Endothelial cell of umbilical vein (primary cell): ENCODE measurements at regions not wholly inside any gene's neighbourhood (a gene's known extent, or its start where the extent isn't known, plus 50 kb on each side); places are given as distances from the start of the nearest gene placed in this dataset.

Experiments
- EZH2 ChIP-seq: IDR thresholded peaks from 2 replicates; pipeline ENCODE4 v1.6.1; 2012; ENCODE audit warnings: borderline replicate concordance, low read depth, mild to moderate bottlenecking, moderate library complexity, low read length, inconsistent platforms; ENCODE audit not compliant: severe bottlenecking
- MAX ChIP-seq: IDR thresholded peaks from 2 replicates; pipeline ENCODE4 v1.6.1; 2011; ENCODE audit not compliant: insufficient read depth, insufficient read length
- POLR2AphosphoS5 ChIP-seq: IDR thresholded peaks from 2 replicates; pipeline ENCODE4 v1.6.1; 2012; ENCODE audit warnings: low read depth, mild to moderate bottlenecking, control low read depth, low read length, moderate library complexity; ENCODE audit not compliant: insufficient read depth
- TF ChIP-seq, protein P1 (sequence below), 2 donors: IDR thresholded peaks; 1 replicate in 1 of 2; 2 replicates in 1 of 2; pipeline ENCODE4 v1.5.1; 2011; ENCODE audit warnings: low read length in 2 of 2, mild to moderate bottlenecking in 2 of 2, moderate library complexity in 2 of 2, control low read depth in 1 of 2, inconsistent platforms in 1 of 2, low read depth in 1 of 2; ENCODE audit not compliant: insufficient read depth in 1 of 2; ENCODE audit errors: extremely low read depth in 1 of 2

GRCh38 chr7:118699222-118699621, 474.7 kb downstream of the ANKRD7 start:
- TF ChIP-seq EZH2: no peak
- TF ChIP-seq, protein P1, sequence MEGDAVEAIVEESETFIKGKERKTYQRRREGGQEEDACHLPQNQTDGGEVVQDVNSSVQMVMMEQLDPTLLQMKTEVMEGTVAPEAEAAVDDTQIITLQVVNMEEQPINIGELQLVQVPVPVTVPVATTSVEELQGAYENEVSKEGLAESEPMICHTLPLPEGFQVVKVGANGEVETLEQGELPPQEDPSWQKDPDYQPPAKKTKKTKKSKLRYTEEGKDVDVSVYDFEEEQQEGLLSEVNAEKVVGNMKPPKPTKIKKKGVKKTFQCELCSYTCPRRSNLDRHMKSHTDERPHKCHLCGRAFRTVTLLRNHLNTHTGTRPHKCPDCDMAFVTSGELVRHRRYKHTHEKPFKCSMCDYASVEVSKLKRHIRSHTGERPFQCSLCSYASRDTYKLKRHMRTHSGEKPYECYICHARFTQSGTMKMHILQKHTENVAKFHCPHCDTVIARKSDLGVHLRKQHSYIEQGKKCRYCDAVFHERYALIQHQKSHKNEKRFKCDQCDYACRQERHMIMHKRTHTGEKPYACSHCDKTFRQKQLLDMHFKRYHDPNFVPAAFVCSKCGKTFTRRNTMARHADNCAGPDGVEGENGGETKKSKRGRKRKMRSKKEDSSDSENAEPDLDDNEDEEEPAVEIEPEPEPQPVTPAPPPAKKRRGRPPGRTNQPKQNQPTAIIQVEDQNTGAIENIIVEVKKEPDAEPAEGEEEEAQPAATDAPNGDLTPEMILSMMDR (IDR thresholded peaks at IDR 0.05; ENCODE audit: extremely low read depth in 1 of 2, insufficient read depth in 1 of 2, low read depth in 1 of 2, low read length in 2 of 2): no peak
- TF ChIP-seq MAX: no peak
- no peak for TF ChIP-seq POLR2AphosphoS5
